GM12878 (cell line): ENCODE measurements at regions not wholly inside any gene's neighbourhood (a gene's known extent, or its start where the extent isn't known, plus 50 kb on each side); places are given as distances from the start of the nearest gene placed in this dataset.

ENCODE experiments used
- ATAC-seq: fragments of 200-7000 bp; cut with Tn5 transposase; 3 replicates; pipeline ENCODE4 v1.9.1; 2020; ENCODE audit warnings: mild to moderate bottlenecking, moderate library complexity
- BruUV-seq: library from RNA; stranded (reverse); fragments of 400-500 nt; replicated peaks from 2 replicates; lab custom pipeline; 2021; lab: Mats Ljungman, UMichigan
- CTCF ChIA-PET: fragments of 300-600 bp; sonication (Branson Sonifier 250); formaldehyde crosslinking; extraction: SDS; loops from one replicate; lab custom pipeline; 2021; ENCODE audit warnings: inconsistent platforms; lab: Yijun Ruan, JAX
- POLR2A ChIA-PET: fragments of 350-600 bp; formaldehyde crosslinking; extraction: SDS; loops from one replicate; lab custom pipeline; 2021; ENCODE audit warnings: inconsistent platforms; lab: Charles Lee
- RAD21 ChIA-PET: fragments of 300-600 bp; sonication (Branson Sonifier 250); formaldehyde crosslinking; loops from one replicate; lab custom pipeline; 2023; ENCODE audit warnings: antibody characterized with exemption; ENCODE audit not compliant: unreplicated experiment; lab: Charles Lee
- SMC1A ChIA-PET: fragments of 300-600 bp; sonication (Branson Sonifier 250); formaldehyde crosslinking; loops from one replicate; lab custom pipeline; 2023; ENCODE audit not compliant: unreplicated experiment, uncharacterized antibody; lab: Charles Lee
- DNase-seq: peaks from one replicate; pipeline ENCODE4 v3.0.0-alpha.2; 2011; ENCODE audit warnings: low read depth, low spot score
- FAIRE-seq: peaks from 3 replicates; lab custom pipeline; 2011; peaks lifted over from hg19 to GRCh38; lab: Jason Lieb, UNC
- H2AFZ ChIP-seq: 2 replicates; pipeline ENCODE4 v1.6.0; 2011; ENCODE audit warnings: low read depth, low read length, control low read depth; ENCODE audit not compliant: control insufficient read depth
- H3K27ac ChIP-seq: 2 replicates; pipeline ENCODE4 v1.5.1; 2011; ENCODE audit warnings: control low read depth; ENCODE audit not compliant: control insufficient read depth, insufficient read depth
- H3K27me3 ChIP-seq, 2 experiments: replicated peaks in 1 of 2; 2 replicates each; pipeline versions ENCODE4 v1.6.0 to v1.6.1; 2011; ENCODE audit warnings: low read length in 1 of 2; ENCODE audit not compliant: control insufficient read depth in 2 of 2, insufficient read depth in 2 of 2
- H3K36me3 ChIP-seq, 2 experiments: 2 replicates each; pipeline ENCODE4 v1.5.1; 2011; ENCODE audit warnings: low read length in 1 of 2; ENCODE audit not compliant: control insufficient read depth in 2 of 2, insufficient read depth in 2 of 2
- H3K4me1 ChIP-seq: 2 replicates; pipeline ENCODE4 v1.6.1; 2011; ENCODE audit warnings: mild to moderate bottlenecking, low read length, moderate library complexity, mixed read lengths; ENCODE audit not compliant: control insufficient read depth, insufficient read depth
- H3K4me2 ChIP-seq: 2 replicates; pipeline ENCODE4 v1.6.0; 2011; ENCODE audit warnings: control low read depth; ENCODE audit not compliant: control insufficient read depth, insufficient read depth
- H3K4me3 ChIP-seq: fragments of 200-600 bp; sonication (generic); 2 replicates; pipeline ENCODE4 v1.5.1; 2016
- H3K79me2 ChIP-seq: 2 replicates; pipeline ENCODE4 v1.6.0; 2011; ENCODE audit warnings: low read length; ENCODE audit not compliant: control insufficient read depth, insufficient read depth
- H3K9ac ChIP-seq: 2 replicates; pipeline ENCODE4 v1.8.0; 2011; ENCODE audit warnings: low read length, control low read depth, mixed read lengths; ENCODE audit not compliant: control insufficient read depth, insufficient read depth
- H3K9me3 ChIP-seq: replicated peaks from 3 replicates; pipeline ENCODE4 v1.5.1; 2011; ENCODE audit warnings: mild to moderate bottlenecking, low read length; ENCODE audit not compliant: control insufficient read depth, insufficient read depth
- H4K20me1 ChIP-seq: 2 replicates; pipeline ENCODE4 v1.6.0; 2011; ENCODE audit not compliant: control insufficient read depth, insufficient read depth
- CEBPB ChIP-seq, 2 experiments: fragments of 150-350 bp in 1 of 2; IDR thresholded peaks; 2 replicates each; pipeline ENCODE4 v1.6.1; 2012 to 2014; ENCODE audit warnings: low read depth in 2 of 2, low read length in 2 of 2, borderline replicate concordance in 1 of 2, inconsistent platforms in 1 of 2
- FOXM1 ChIP-seq: IDR thresholded peaks from 2 replicates; pipeline ENCODE4 v1.6.1; 2012; ENCODE audit warnings: low read depth, mild to moderate bottlenecking, inconsistent platforms, low read length, moderate library complexity
- NFYA ChIP-seq: IDR thresholded peaks from 2 replicates; pipeline ENCODE4 v1.6.1; 2011; ENCODE audit warnings: low read depth, mild to moderate bottlenecking, low read length, improper control_type of control experiment, borderline replicate concordance
- NKRF ChIP-seq: fragments of 450-650 bp; conservative IDR thresholded peaks from 2 replicates; pipeline ENCODE4 v1.6.1; 2017; ENCODE audit warnings: mild to moderate bottlenecking, moderate library complexity
- RAD21 ChIP-seq: IDR thresholded peaks from 2 replicates; pipeline ENCODE4 v1.6.1; 2011; ENCODE audit warnings: mild to moderate bottlenecking, low read depth, low read length, moderate library complexity; ENCODE audit not compliant: insufficient read depth
- WGBS: methylation state at CpG from one replicate; pipeline ENCODE4 v1.1.6; 2016; ENCODE audit warnings: low lambda C conversion rate; ENCODE audit not compliant: insufficient replicate concordance, insufficient coverage; ENCODE audit errors: missing lambda C conversion rate; 5-methylcytosine and 5-hydroxymethylcytosine counted together
- in situ Hi-C: fragments of 300-500 bp; cut with MboI; formaldehyde crosslinking; loops from 9 replicates; pipeline ENCODE4 v1.14.3; 2018; ENCODE audit warnings: mixed read lengths
- intact Hi-C: fragments of 100-400 bp; cut with micrococcal nuclease; formaldehyde crosslinking; loops from one replicate; pipeline ENCODE4 v1.14.2; 2022; ENCODE audit not compliant: unreplicated experiment

- no TSS peak for BruUV-seq
Observed at GRCh38 chr16:9411426-9411825, 320.0 kb downstream of the HAPSTR1 start.

More at GRCh38 chr16:9411426-9411825, 320.0 kb downstream of the HAPSTR1 start:
- in situ Hi-C loops (no loop called here), intact Hi-C loops (no loop called here)
- H3K27me3 ChIP-seq = no peaks in the 10 kb centered on the region
- ChIA-PET CTCF (no interaction called here), RAD21 (no interaction called here), POLR2A (no interaction called here), SMC1A (no interaction called here)
- no peaks in the 10 kb centered on the region for H3K79me2 ChIP-seq
- no peak overlapping the region for H3K27ac ChIP-seq
- ATAC-seq (no peak), FAIRE-seq (no peak), DNase-seq (no peak)
- no peak overlapping the region for H3K9ac ChIP-seq
- H3K4me3 ChIP-seq = no peak overlapping the region
- H4K20me1 ChIP-seq = no peaks in the 10 kb centered on the region
- H3K4me1 ChIP-seq = no peaks in the 10 kb centered on the region
- no peaks in the 10 kb centered on the region for H3K36me3 ChIP-seq
- no peaks in the 10 kb centered on the region for H3K9me3 ChIP-seq
- no peak overlapping the region for H3K4me2 ChIP-seq
- WGBS = 21% methylated on average over 7 of the region's 7 CpGs
- no peak overlapping the region for H2AFZ ChIP-seq
- no peak for TF ChIP-seq RAD21
- TF ChIP-seq NKRF = no peak
- no peak for TF ChIP-seq FOXM1
- no peak for TF ChIP-seq CEBPB (IDR thresholded peaks at IDR 0.05; ENCODE audit: borderline replicate concordance in 1 of 2, low read depth in 2 of 2, low read length in 2 of 2)
- no peak for TF ChIP-seq NFYA
- TF ChIP-seq, all 136 proteins: peak for 0
